H9 (cell line): ENCODE measurements at regions not wholly inside any gene's neighbourhood (a gene's known extent, or its start where the extent isn't known, plus 50 kb on each side); places are given as distances from the start of the nearest gene placed in this dataset.

ENCODE experiments used
- DNase-seq: peaks from one replicate; pipeline ENCODE4 v3.0.0-alpha.2; 2017
- H2AFZ ChIP-seq: one replicate; pipeline ENCODE4 v1.6.1; 2013; ENCODE audit warnings: mild to moderate bottlenecking, low read length, control low read depth, moderate library complexity
- H2AK5ac ChIP-seq: 2 replicates; pipeline ENCODE4 v1.6.1; 2013; ENCODE audit warnings: low read length, control low read depth, mixed read lengths; ENCODE audit not compliant: insufficient read length
- H2BK120ac ChIP-seq: one replicate; pipeline ENCODE4 v1.6.1; 2013; ENCODE audit warnings: low read depth, mild to moderate bottlenecking, low read length, control low read depth, inconsistent platforms; ENCODE audit not compliant: poor library complexity, severe bottlenecking
- H2BK12ac ChIP-seq: 2 replicates; pipeline ENCODE4 v1.6.1; 2013; ENCODE audit warnings: low read length, control low read depth, mixed read lengths, low read depth; ENCODE audit not compliant: insufficient read length
- H2BK15ac ChIP-seq: 2 replicates; pipeline ENCODE4 v1.6.1; 2013; ENCODE audit warnings: low read depth, low read length, control low read depth
- H2BK20ac ChIP-seq: one replicate; pipeline ENCODE4 v1.6.1; 2013; ENCODE audit warnings: low read depth, mild to moderate bottlenecking, low read length, control low read depth, inconsistent platforms; ENCODE audit not compliant: poor library complexity, severe bottlenecking
- H2BK5ac ChIP-seq: 2 replicates; pipeline ENCODE4 v1.6.1; 2013; ENCODE audit warnings: low read length, control low read depth, mixed read lengths; ENCODE audit not compliant: insufficient read length
- H3K14ac ChIP-seq: 2 replicates; pipeline ENCODE4 v1.6.1; 2013; ENCODE audit warnings: low read length, control low read depth; ENCODE audit not compliant: insufficient read depth
- H3K18ac ChIP-seq: 2 replicates; pipeline ENCODE4 v1.6.1; 2013; ENCODE audit warnings: low read depth, mild to moderate bottlenecking, mixed read lengths, low read length, control low read depth; ENCODE audit not compliant: insufficient read length
- H3K23ac ChIP-seq: 2 replicates; pipeline ENCODE4 v1.6.1; 2013; ENCODE audit warnings: low read length, control low read depth, mixed read lengths, low read depth; ENCODE audit not compliant: insufficient read length
- H3K23me2 ChIP-seq: 2 replicates; pipeline ENCODE4 v1.6.1; 2013; ENCODE audit warnings: low read depth, mild to moderate bottlenecking, mixed read lengths, low read length, control low read depth; ENCODE audit not compliant: insufficient read length, poor library complexity, severe bottlenecking
- H3K27ac ChIP-seq: 2 replicates; pipeline ENCODE4 v1.5.1; 2013; ENCODE audit warnings: low read length, control low read depth, mixed read lengths, low read depth; ENCODE audit not compliant: insufficient read length
- H3K27me3 ChIP-seq: 2 replicates; pipeline ENCODE4 v1.6.1; 2013; ENCODE audit warnings: low read length, control low read depth, inconsistent platforms; ENCODE audit not compliant: insufficient read depth
- H3K4ac ChIP-seq: 2 replicates; pipeline ENCODE4 v1.6.1; 2013; ENCODE audit warnings: low read depth, mild to moderate bottlenecking, control low read depth, inconsistent platforms, low read length, moderate library complexity
- H3K4me1 ChIP-seq: 2 replicates; pipeline ENCODE4 v1.6.1; 2013; ENCODE audit warnings: low read length, control low read depth, inconsistent platforms; ENCODE audit not compliant: insufficient read depth
- H3K4me2 ChIP-seq: 2 replicates; pipeline ENCODE4 v1.6.1; 2013; ENCODE audit warnings: low read length, control low read depth, mixed read lengths; ENCODE audit not compliant: insufficient read length, insufficient read depth
- H3K56ac ChIP-seq: 2 replicates; pipeline ENCODE4 v1.6.1; 2013; ENCODE audit warnings: low read depth, mild to moderate bottlenecking, mixed read lengths, low read length, control low read depth; ENCODE audit not compliant: insufficient read length
- H3K79me1 ChIP-seq: 2 replicates; pipeline ENCODE4 v1.6.1; 2013; ENCODE audit warnings: low read depth, mild to moderate bottlenecking, moderate library complexity, low read length, control low read depth, inconsistent platforms; ENCODE audit not compliant: insufficient read depth, poor library complexity, severe bottlenecking
- H3K79me2 ChIP-seq: 2 replicates; pipeline ENCODE4 v1.6.1; 2013; ENCODE audit warnings: low read length, control low read depth, inconsistent platforms; ENCODE audit not compliant: insufficient read depth
- H3K9ac ChIP-seq: 2 replicates; pipeline ENCODE4 v1.6.1; 2013; ENCODE audit warnings: low read length, control low read depth, mixed read lengths; ENCODE audit not compliant: insufficient read length; ENCODE audit errors: extremely low read depth
- H3K9me3 ChIP-seq: one replicate; pipeline ENCODE4 v1.6.1; 2013; ENCODE audit warnings: low read depth, low read length, inconsistent platforms; ENCODE audit not compliant: control insufficient read depth
- H3T11ph ChIP-seq: one replicate; pipeline ENCODE4 v1.6.1; 2013; ENCODE audit warnings: mild to moderate bottlenecking, low read length, control low read depth, inconsistent platforms
- H4K20me1 ChIP-seq: one replicate; pipeline ENCODE4 v1.6.1; 2013; ENCODE audit not compliant: control insufficient read depth, insufficient read length, insufficient read depth
- H4K5ac ChIP-seq: 2 replicates; pipeline ENCODE4 v1.6.1; 2013; ENCODE audit warnings: low read depth, mild to moderate bottlenecking, mixed read lengths, low read length, control low read depth; ENCODE audit not compliant: insufficient read length
- H4K8ac ChIP-seq: replicated peaks from 2 replicates; pipeline ENCODE4 v1.6.1; 2013; ENCODE audit warnings: low read length, control low read depth, mixed read lengths, low read depth; ENCODE audit not compliant: insufficient read length
- H4K91ac ChIP-seq: 2 replicates; pipeline ENCODE4 v1.6.1; 2013; ENCODE audit warnings: low read depth, mild to moderate bottlenecking, moderate library complexity, mixed read lengths, low read length, control low read depth; ENCODE audit not compliant: insufficient read length
- H3K27ac Mint-ChIP-seq, 3 experiments: 2 replicates in 2 of 3; 3 replicates in 1 of 3; pipeline ENCODE4 v1.8.0; 2020 to 2021; ENCODE audit warnings: mixed read lengths in 3 of 3, mild to moderate bottlenecking in 1 of 3, moderate library complexity in 1 of 3
- H3K27me3 Mint-ChIP-seq: 2 replicates; pipeline ENCODE4 v1.8.0; 2021; ENCODE audit warnings: low read depth, mild to moderate bottlenecking, moderate library complexity, mixed read lengths
- H3K36me3 Mint-ChIP-seq, 3 experiments: 2 replicates in 2 of 3; 3 replicates in 1 of 3; pipeline ENCODE4 v1.8.0; 2020 to 2021; ENCODE audit warnings: low read depth in 3 of 3, mixed read lengths in 3 of 3; ENCODE audit not compliant: insufficient read depth in 1 of 3
- H3K4me1 Mint-ChIP-seq, 2 experiments: 2 replicates each; pipeline ENCODE4 v1.8.0; 2020; ENCODE audit warnings: mixed read lengths in 2 of 2
- H3K4me3 Mint-ChIP-seq, 2 experiments: 2 replicates in 1 of 2; 3 replicates in 1 of 2; pipeline ENCODE4 v1.8.0; 2020 to 2021; ENCODE audit warnings: mild to moderate bottlenecking in 2 of 2, mixed read lengths in 2 of 2, moderate library complexity in 1 of 2
- H3K9me3 Mint-ChIP-seq, 2 experiments: 2 replicates in 1 of 2; 3 replicates in 1 of 2; pipeline ENCODE4 v1.8.0; 2020; ENCODE audit warnings: mild to moderate bottlenecking in 2 of 2, mixed read lengths in 2 of 2, moderate library complexity in 1 of 2
- CTCF ChIP-seq: fragments of 200-600 bp; sonication (generic); conservative IDR thresholded peaks from 3 replicates; pipeline ENCODE4 v1.8.0; 2021; ENCODE audit warnings: antibody characterized with exemption, mild to moderate bottlenecking
- WGBS: extraction: QIAGEN DNeasy Blood & Tissue Kit; methylation state at CpG from one replicate; pipeline ENCODE4 v1.1.7; 2013; ENCODE audit warnings: missing lambda C conversion rate, low lambda C conversion rate, mixed read lengths; ENCODE audit not compliant: insufficient read length; ENCODE audit errors: extremely low coverage; 5-methylcytosine and 5-hydroxymethylcytosine counted together

DNA sequence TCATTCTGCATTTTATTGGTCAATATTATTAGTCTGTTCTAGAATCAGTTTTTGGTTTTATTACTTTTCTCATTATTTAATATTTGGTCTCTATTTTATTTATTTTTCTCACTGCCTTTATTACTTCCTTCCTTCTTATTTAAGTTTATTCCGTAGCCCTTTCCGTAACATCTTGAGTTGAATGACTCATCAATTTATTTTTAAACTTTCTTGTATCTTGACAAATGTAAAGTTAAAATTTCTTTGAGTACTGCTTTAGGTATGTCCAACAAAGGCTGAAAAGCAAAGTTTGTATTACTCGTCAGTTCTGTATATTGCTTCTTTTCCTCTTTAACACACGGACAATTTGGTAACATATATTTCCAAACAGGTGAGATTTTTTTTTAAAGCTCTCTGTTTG, 192.0 kb downstream of the CD109 start:
- Mint-ChIP-seq H3K4me3 (no peak overlapping the region), H3K36me3 (no peaks in the 10 kb centered on the region), H3K27ac (no peak overlapping the region), H3K9me3 (no peaks in the 10 kb centered on the region), H3K27me3 (no peaks in the 10 kb centered on the region), H3K4me1 (no peaks in the 10 kb centered on the region)
- Histone ChIP-seq H4K20me1 (no peaks in the 10 kb centered on the region), H3K4me2 (no peak overlapping the region), H4K5ac (no peak overlapping the region), H3K18ac (no peak overlapping the region), H3K27me3 (no peaks in the 10 kb centered on the region), H4K8ac (no peak overlapping the region), H2AFZ (no peak overlapping the region), H3K9ac (no peak overlapping the region), H2BK20ac (no peak overlapping the region), H3K9me3 (no peaks in the 10 kb centered on the region), H2BK5ac (no peak overlapping the region), H3K79me1 (no peaks in the 10 kb centered on the region), H4K91ac (no peak overlapping the region), H2BK120ac (no peak overlapping the region), H2BK15ac (no peak overlapping the region), H3K14ac (no peak overlapping the region), H3K23me2 (no peaks in the 10 kb centered on the region), H3K79me2 (no peaks in the 10 kb centered on the region), H3K27ac (no peak overlapping the region), H3K4ac (no peak overlapping the region), H2BK12ac (no peak overlapping the region), H2AK5ac (no peak overlapping the region), H3K56ac (no peak overlapping the region), H3K4me1 (no peaks in the 10 kb centered on the region), H3T11ph (no peak overlapping the region), H3K23ac (no peak overlapping the region)
- WGBS: no CpG with 5 or more reads among the region's 4 CpGs
- no peak for DNase-seq
- no peak for TF ChIP-seq CTCF
